GM18498 (cell line): ENCODE measurements at regions not wholly inside any gene's neighbourhood (a gene's known extent, or its start where the extent isn't known, plus 50 kb on each side); places are given as distances from the start of the nearest gene placed in this dataset.
"Not testable (repeated sequence)": the region's sequence is repeated elsewhere in the genome, so short reads cannot be mapped to it uniquely, and the experiment has no call there.

ENCODE experiments used
- ATAC-seq: cut with Tn5 transposase; IDR thresholded peaks from one replicate; pipeline ENCODE4 v1.9.1; 2021; ENCODE audit warnings: mild to moderate bottlenecking, moderate library complexity; ENCODE audit not compliant: unreplicated experiment

- not testable (repeated sequence) for ATAC-seq
Observed at GRCh38 chr2:88988617-88989016, 297.1 kb downstream of the RPIA start.

GRCh38 chr2:88992819-88993218 lies 301.3 kb downstream of the RPIA start:
- ATAC-seq, result not testable (repeated sequence)

- not testable (repeated sequence) for ATAC-seq
Observed at GRCh38 chr2:88994856-88995255, 303.4 kb downstream of the RPIA start.

- ATAC-seq, result not testable (repeated sequence)
Observed at GRCh38 chr2:88996588-88996987, 305.1 kb downstream of the RPIA start.

- ATAC-seq, result no peak
Observed at GRCh38 chr2:88999365-88999764, 307.9 kb downstream of the RPIA start.

GRCh38 chr2:89000235-89000634 lies 308.8 kb downstream of the RPIA start:
- ATAC-seq, result no peak

GRCh38 chr2:89004238-89004637 lies 312.8 kb downstream of the RPIA start:
- not testable (repeated sequence) for ATAC-seq

GRCh38 chr2:89020566-89020965 lies 329.1 kb downstream of the RPIA start:
- ATAC-seq, result not testable (repeated sequence)

GRCh38 chr2:89026296-89026695 lies 334.8 kb downstream of the RPIA start:
- not testable (repeated sequence) for ATAC-seq

GRCh38 chr2:89027115-89027514 lies 335.6 kb downstream of the RPIA start:
- ATAC-seq, result not testable (repeated sequence)

GRCh38 chr2:89027536-89027935 lies 336.1 kb downstream of the RPIA start:
- not testable (repeated sequence) for ATAC-seq

GRCh38 chr2:89029257-89029656 lies 337.8 kb downstream of the RPIA start:
- not testable (repeated sequence) for ATAC-seq

GRCh38 chr2:89048138-89049066 lies 356.9 kb downstream of the RPIA start:
- peak; percentile 57 for ATAC-seq

GRCh38 chr2:89058616-89059015 lies 367.1 kb downstream of the RPIA start:
- ATAC-seq, result not testable (repeated sequence)

GRCh38 chr2:89061174-89061573 lies 369.7 kb downstream of the RPIA start:
- not testable (repeated sequence) for ATAC-seq

- ATAC-seq, result not testable (repeated sequence)
Observed at GRCh38 chr2:89076771-89077170, 385.3 kb downstream of the RPIA start.

- ATAC-seq, result not testable (repeated sequence)
Observed at GRCh38 chr2:89092911-89093310, 401.4 kb downstream of the RPIA start.

- not testable (repeated sequence) for ATAC-seq
Observed at GRCh38 chr2:89095060-89095459, 403.6 kb downstream of the RPIA start.

- ATAC-seq, result not testable (repeated sequence)
Observed at GRCh38 chr2:89102587-89102986, 411.1 kb downstream of the RPIA start.

- ATAC-seq, result not testable (repeated sequence)
Observed at GRCh38 chr2:89106369-89107019, 415.0 kb downstream of the RPIA start.

- not testable (repeated sequence) for ATAC-seq
Observed at GRCh38 chr2:89112434-89112833, 421.0 kb downstream of the RPIA start.

- not testable (repeated sequence) for ATAC-seq
Observed at GRCh38 chr2:89113286-89113685, 421.8 kb downstream of the RPIA start.
